Effector memory CD4-positive, alpha-beta T cell (primary cell): ENCODE measurements at regions not wholly inside any gene's neighbourhood (a gene's known extent, or its start where the extent isn't known, plus 50 kb on each side); places are given as distances from the start of the nearest gene placed in this dataset.

ENCODE experiments used
- DNase-seq, 3 donors: peaks; one replicate each; pipeline ENCODE4 v3.0.0-alpha.2; 2020
- H3K27ac ChIP-seq: 2 replicates; pipeline ENCODE4 v1.7.0; 2013; ENCODE audit warnings: mild to moderate bottlenecking, low read length, moderate library complexity; ENCODE audit not compliant: insufficient read depth, poor library complexity, severe bottlenecking
- H3K27me3 ChIP-seq: replicated peaks from 2 replicates; pipeline ENCODE4 v1.7.0; 2013; ENCODE audit warnings: mild to moderate bottlenecking, low read length; ENCODE audit not compliant: insufficient read depth, control insufficient read depth, poor library complexity, severe bottlenecking
- H3K36me3 ChIP-seq: 2 replicates; pipeline ENCODE4 v1.7.0; 2013; ENCODE audit warnings: mild to moderate bottlenecking, low read length, moderate library complexity; ENCODE audit not compliant: control insufficient read depth, insufficient read depth
- H3K4me1 ChIP-seq: 2 replicates; pipeline ENCODE4 v1.7.0; 2013; ENCODE audit warnings: low read length, mild to moderate bottlenecking; ENCODE audit not compliant: control insufficient read depth, insufficient read depth, poor library complexity, severe bottlenecking
- H3K4me3 ChIP-seq: 2 replicates; pipeline ENCODE4 v1.7.0; 2013; ENCODE audit warnings: low read length, low read depth, mild to moderate bottlenecking; ENCODE audit not compliant: insufficient read depth, poor library complexity, severe bottlenecking
- H3K9me3 ChIP-seq: 2 replicates; pipeline ENCODE4 v1.7.0; 2013; ENCODE audit warnings: mild to moderate bottlenecking, low read length, moderate library complexity; ENCODE audit not compliant: control insufficient read depth

GRCh38 chr12:67451206-67451605, 182.0 kb downstream of the CAND1 start:
- Histone ChIP-seq H3K9me3 (no peaks in the 10 kb centered on the region), H3K4me1 (peaks cover 14% of the 10 kb centered on the region), H3K27ac (no peak overlapping the region), H3K36me3 (no peaks in the 10 kb centered on the region), H3K4me3 (no peak overlapping the region), H3K27me3 (no peaks in the 10 kb centered on the region)
- DNase-seq: no peak

- Histone ChIP-seq H3K9me3 (no peaks in the 10 kb centered on the region), H3K4me3 (no peak overlapping the region), H3K27me3 (no peaks in the 10 kb centered on the region), H3K36me3 (no peaks in the 10 kb centered on the region), H3K4me1 (peaks cover 14% of the 10 kb centered on the region), H3K27ac (no peak overlapping the region)
- DNase-seq: no peak
These were observed 183.1 kb downstream of the CAND1 start for GRCh38 chr12:67452119-67452805.

- H3K9me3 ChIP-seq: no peaks in the 10 kb centered on the region
- peaks cover 14% of the 10 kb centered on the region for H3K4me1 ChIP-seq
- no peaks in the 10 kb centered on the region for H3K27me3 ChIP-seq
- no peak for DNase-seq
- no peak overlapping the region for H3K4me3 ChIP-seq
- no peaks in the 10 kb centered on the region for H3K36me3 ChIP-seq
- H3K27ac ChIP-seq: no peak overlapping the region
These were observed 184.0 kb downstream of the CAND1 start for GRCh38 chr12:67453191-67453590.

- DNase-seq: no peak
- Histone ChIP-seq H3K27me3 (no peaks in the 10 kb centered on the region), H3K36me3 (no peaks in the 10 kb centered on the region), H3K9me3 (no peaks in the 10 kb centered on the region), H3K4me1 (peaks cover under 1% of the 10 kb centered on the region), H3K27ac (no peak overlapping the region), H3K4me3 (no peak overlapping the region)
These were observed 186.1 kb downstream of the CAND1 start for GRCh38 chr12:67455236-67455635.

- DNase-seq: no peak
- Histone ChIP-seq H3K27ac (no peak overlapping the region), H3K9me3 (no peaks in the 10 kb centered on the region), H3K4me3 (no peak overlapping the region), H3K27me3 (no peaks in the 10 kb centered on the region), H3K36me3 (no peaks in the 10 kb centered on the region), H3K4me1 (no peaks in the 10 kb centered on the region)
These were observed 187.3 kb downstream of the CAND1 start for GRCh38 chr12:67456431-67456901.

- no peaks in the 10 kb centered on the region for H3K36me3 ChIP-seq
- H3K27me3 ChIP-seq: no peaks in the 10 kb centered on the region
- H3K4me1 ChIP-seq: no peaks in the 10 kb centered on the region
- H3K27ac ChIP-seq: no peak overlapping the region
- DNase-seq: no peak
- H3K9me3 ChIP-seq: no peaks in the 10 kb centered on the region
- H3K4me3 ChIP-seq: no peak overlapping the region
These were observed 188.0 kb downstream of the CAND1 start for GRCh38 chr12:67457136-67457535.

- Histone ChIP-seq H3K27ac (no peak overlapping the region), H3K4me1 (no peaks in the 10 kb centered on the region), H3K27me3 (no peaks in the 10 kb centered on the region), H3K36me3 (no peaks in the 10 kb centered on the region), H3K9me3 (no peaks in the 10 kb centered on the region), H3K4me3 (no peak overlapping the region)
- no peak for DNase-seq
These were observed 188.9 kb downstream of the CAND1 start for GRCh38 chr12:67457778-67458665.

GRCh38 chr12:67459173-67459572, 189.4 kb upstream of the DYRK2 start:
- Histone ChIP-seq H3K9me3 (no peaks in the 10 kb centered on the region), H3K27me3 (no peaks in the 10 kb centered on the region), H3K4me3 (no peak overlapping the region), H3K36me3 (no peaks in the 10 kb centered on the region), H3K27ac (no peak overlapping the region), H3K4me1 (no peaks in the 10 kb centered on the region)
- no peak for DNase-seq

- Histone ChIP-seq H3K4me1 (no peaks in the 10 kb centered on the region), H3K27ac (no peak overlapping the region), H3K4me3 (no peak overlapping the region), H3K36me3 (no peaks in the 10 kb centered on the region), H3K9me3 (no peaks in the 10 kb centered on the region), H3K27me3 (no peaks in the 10 kb centered on the region)
- DNase-seq: no peak
These were observed 189.0 kb upstream of the DYRK2 start for GRCh38 chr12:67459578-67459977.

GRCh38 chr12:67460388-67460787, 188.2 kb upstream of the DYRK2 start:
- H3K4me3 ChIP-seq: no peak overlapping the region
- H3K4me1 ChIP-seq: no peaks in the 10 kb centered on the region
- no peaks in the 10 kb centered on the region for H3K27me3 ChIP-seq
- no peak overlapping the region for H3K27ac ChIP-seq
- H3K36me3 ChIP-seq: no peaks in the 10 kb centered on the region
- DNase-seq: no peak
- no peaks in the 10 kb centered on the region for H3K9me3 ChIP-seq
